ENCODE measurements at regions not wholly inside any gene's neighbourhood (a gene's known extent, or its start where the extent isn't known, plus 50 kb on each side); places are given as distances from the start of the nearest gene placed in this dataset.

DNA sequence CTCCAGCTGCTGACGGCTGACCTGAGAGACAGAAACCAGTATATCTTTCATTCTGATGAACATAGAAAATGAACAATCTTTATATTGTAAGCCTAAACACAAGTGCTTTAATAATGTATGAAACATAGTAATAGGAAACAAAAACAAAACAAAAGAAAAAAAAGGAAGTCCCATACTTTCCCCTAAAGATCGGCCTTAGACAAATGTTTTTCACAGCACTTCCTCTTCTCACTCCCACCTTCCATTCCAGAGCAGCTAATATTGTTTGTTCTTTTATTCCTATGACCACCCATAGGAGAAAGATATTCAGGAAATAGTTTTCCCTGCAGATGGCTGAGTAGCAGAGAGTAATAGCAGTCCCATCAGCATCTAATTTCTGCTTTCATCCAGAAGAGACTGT, 194.4 kb upstream of the SLC27A6 start:
- TF ChIP-seq, protein P1, sequence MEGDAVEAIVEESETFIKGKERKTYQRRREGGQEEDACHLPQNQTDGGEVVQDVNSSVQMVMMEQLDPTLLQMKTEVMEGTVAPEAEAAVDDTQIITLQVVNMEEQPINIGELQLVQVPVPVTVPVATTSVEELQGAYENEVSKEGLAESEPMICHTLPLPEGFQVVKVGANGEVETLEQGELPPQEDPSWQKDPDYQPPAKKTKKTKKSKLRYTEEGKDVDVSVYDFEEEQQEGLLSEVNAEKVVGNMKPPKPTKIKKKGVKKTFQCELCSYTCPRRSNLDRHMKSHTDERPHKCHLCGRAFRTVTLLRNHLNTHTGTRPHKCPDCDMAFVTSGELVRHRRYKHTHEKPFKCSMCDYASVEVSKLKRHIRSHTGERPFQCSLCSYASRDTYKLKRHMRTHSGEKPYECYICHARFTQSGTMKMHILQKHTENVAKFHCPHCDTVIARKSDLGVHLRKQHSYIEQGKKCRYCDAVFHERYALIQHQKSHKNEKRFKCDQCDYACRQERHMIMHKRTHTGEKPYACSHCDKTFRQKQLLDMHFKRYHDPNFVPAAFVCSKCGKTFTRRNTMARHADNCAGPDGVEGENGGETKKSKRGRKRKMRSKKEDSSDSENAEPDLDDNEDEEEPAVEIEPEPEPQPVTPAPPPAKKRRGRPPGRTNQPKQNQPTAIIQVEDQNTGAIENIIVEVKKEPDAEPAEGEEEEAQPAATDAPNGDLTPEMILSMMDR (IDR thresholded peaks at IDR 0.05), result no peak
- TF ChIP-seq POLR2A (IDR thresholded peaks at IDR 0.05), result no peak
- no peak for TF ChIP-seq EP300 (IDR thresholded peaks at IDR 0.05)
- TF ChIP-seq POLR2AphosphoS5 (IDR thresholded peaks at IDR 0.05), result no peak
